ENCODE measurements at regions not wholly inside any gene's neighbourhood (a gene's known extent, or its start where the extent isn't known, plus 50 kb on each side); places are given as distances from the start of the nearest gene placed in this dataset.
A peak's percentile ranks its signal among the peaks of the same experiment; 100 is the strongest.

DNA sequence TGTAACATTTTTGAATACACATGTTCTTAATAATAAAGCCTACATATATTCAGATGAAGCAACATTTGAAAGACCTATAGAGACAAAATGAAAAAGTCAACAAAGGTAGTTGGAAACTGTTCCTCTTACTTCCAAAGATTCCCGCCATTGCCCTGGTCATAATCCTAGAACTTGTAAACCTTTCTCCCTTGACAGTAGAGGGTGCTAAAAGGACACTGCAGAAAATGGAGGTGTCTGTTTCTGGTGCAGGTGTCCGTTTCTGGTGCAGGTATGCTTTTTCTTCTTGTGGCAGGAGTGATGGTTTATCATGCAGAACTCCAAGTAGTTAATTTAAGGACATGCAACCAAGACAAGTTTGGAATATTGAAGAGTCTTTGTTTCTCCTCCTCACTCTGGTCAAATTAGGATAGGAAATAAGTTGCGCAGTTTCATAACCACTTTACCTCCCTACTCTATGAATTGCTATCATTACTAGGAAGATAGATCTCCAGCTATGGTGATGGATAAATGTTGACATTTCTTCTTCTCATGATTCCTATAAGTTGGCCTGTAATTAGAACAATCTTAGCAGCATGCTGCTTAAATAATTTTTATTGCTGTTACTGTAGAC, 56.0 kb upstream of the FAM174A start:
- peak in 1 of 2 donors; percentile 0 for DNase-seq

DNA sequence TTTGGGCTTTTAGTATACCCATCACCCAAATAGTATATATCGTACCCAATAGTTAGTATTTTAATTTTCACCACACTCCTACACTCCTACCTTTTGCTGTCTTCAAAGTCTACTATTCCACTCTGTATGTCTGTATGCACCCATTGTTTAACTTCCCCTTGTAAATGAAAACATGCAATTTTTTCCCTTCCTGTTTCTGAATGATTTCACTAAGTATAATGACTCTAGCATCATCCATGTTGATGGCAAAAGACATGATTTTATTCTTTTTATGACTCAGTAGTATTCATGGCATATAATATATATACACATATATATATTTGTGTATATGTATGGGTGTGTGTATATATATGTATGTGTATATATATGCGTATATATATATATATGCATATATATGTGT, 63.1 kb upstream of the FAM174A start:
- peak; percentile 23 to 77 for DNase-seq

DNA sequence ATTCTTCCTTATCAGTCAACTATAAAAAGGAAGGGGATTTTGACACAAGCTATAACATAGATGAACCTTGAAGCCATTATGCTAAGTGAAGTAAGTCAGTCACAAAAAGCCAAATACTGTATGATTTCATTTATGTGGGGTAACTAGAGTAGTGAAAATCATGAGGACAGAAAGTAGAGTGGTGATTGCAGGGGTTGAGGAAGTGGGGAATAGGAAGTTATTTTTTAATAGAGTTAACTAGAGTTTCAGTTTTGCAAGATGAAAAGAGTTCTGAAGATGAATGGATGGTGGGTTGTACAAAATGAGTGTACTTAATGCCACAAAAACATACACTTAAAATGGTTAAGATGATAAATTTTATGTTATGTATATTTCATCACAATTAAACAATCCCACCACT, 65.4 kb upstream of the FAM174A start:
- DNase-seq, result peak; percentile 61 to 85

DNA sequence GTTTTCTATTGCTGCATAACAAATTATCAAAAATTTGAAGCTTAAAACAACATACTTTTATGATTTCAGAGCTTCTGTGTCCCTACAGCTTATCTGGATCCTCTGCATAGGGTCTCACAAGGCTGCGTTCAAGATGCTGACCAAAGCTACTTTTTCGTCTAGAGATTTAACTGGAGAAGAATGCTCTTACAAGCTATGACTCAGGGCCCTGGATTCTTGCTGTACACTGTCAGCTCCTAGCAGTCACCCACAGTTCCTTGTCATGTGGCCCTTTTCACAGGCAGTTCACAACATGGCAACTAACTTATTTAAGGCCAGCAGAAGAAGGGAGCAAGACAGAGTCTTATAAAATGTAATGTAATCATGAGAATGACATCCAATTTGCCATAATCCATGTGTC, 70.8 kb upstream of the FAM174A start:
- peak; percentile 8 to 50 for DNase-seq

DNA sequence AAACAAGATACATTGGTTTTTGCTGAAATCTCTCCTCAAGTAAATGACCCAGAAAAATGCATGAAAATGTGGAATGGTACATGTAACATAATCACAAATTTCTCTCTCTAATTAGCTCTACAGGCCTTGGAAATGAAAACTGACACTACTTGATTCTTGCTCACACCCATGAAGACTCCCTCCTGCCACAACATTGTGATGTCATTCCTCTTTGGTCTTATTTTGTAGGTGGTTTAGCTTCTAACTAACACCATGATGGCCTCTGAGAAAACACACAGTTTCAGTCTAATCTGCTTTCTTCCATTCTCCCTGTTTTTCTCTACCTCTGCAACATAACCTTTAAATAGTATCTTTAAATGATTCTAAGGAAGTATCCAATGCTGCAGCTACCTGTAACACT, 78.6 kb upstream of the FAM174A start:
- DNase-seq, result no peak

DNA sequence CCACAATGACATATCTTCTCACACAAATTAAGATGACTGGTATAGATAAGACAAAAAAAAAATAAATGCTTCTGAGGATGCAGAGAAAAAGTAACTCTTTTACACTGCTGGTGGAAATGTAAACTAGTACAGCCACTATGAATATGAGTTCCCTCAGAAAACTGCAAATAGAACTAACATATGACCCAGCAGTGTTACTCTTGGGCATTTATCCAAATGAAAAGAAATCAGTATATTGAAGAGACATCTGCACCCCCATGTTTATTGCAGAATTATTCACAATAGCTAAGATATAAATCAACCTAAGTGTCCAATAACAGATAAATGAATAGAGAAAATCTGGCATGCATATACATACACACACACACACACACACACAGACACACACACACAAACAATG, 83.0 kb upstream of the FAM174A start:
- DNase-seq, result no peak

DNA sequence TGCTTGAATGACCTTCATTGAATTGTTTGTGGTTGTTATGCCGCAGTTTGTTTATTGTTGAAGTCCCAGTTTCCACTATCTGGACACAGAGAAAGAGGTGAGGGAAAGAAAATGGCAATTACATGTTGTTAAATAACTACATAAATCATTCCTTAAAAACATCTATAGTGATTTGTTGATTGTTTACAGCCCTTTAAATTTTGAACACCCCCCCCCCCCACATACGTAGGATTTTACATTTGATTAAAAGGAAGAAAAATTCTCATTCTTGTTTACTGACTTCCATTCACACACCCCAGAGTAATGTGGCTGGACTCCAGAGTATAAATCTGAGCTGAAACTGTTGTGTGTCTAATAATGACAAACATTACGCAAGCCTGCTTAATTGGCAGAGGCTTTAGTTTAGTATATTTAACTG, 87.1 kb upstream of the FAM174A start:
- DNase-seq, result no peak

DNA sequence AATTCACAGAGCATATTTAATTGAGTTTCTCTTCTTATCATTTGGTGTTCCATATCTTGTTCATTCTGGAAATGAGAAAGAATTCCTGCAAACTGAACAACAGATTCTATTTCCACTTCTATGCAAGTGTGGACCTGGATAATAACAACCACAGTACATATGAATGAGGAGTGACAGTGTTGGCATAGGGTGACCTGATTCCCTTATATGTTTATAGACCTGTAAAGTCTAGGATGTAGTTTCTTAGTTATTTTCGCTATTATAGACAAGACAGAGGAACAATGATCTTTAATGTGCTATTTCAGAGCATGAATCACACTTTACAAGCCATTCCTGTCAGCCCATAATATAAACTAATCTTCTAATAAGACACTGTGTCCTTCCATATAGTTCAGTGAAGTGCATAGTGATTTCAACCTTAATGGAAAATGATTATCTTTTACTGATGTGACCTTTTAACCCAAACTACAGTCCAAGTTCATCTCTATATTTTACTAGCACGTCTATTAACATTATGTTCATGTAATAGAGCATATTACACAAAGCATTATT, 88.2 kb upstream of the FAM174A start:
- no peak for DNase-seq

DNA sequence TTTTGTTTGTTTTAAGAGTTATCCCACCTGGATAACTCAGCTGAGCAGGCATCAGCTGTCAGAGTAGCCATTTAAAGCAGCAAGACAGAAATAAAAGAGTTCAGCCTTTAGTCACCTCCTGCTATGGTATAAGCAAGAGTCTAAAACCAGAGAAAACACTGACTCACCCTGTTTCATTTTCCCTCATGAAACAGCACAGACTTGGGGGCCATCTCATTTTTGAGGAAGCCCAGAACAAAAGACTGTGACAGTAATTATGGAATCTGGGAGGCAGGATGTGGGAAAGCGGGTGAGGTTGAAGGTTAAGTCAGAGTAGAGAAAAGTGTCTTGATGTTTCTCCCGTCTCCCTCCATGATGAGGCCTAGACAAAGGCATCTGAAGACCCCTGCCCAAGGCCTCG, 90.2 kb upstream of the FAM174A start:
- DNase-seq, result no peak

DNA sequence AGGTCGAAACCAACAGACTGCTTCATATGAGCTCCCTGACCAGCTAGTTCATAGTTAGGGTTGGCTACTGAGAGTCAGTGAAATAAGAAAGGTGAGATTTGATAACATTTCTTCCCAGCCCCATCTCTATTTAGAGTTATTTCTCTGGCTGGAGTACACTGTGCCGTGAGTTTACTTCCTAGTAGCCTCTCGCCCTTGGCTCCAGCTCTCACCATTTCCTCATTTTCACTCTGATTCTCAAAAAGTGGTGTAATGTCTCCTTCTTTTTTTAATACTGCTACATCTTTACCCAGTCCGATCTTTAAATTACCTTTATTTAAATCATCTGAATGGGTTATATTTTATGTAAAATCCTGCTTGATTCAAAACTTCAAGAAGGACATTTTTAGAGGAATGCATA, 100.4 kb upstream of the FAM174A start:
- peak; percentile 29 to 30 for DNase-seq

DNA sequence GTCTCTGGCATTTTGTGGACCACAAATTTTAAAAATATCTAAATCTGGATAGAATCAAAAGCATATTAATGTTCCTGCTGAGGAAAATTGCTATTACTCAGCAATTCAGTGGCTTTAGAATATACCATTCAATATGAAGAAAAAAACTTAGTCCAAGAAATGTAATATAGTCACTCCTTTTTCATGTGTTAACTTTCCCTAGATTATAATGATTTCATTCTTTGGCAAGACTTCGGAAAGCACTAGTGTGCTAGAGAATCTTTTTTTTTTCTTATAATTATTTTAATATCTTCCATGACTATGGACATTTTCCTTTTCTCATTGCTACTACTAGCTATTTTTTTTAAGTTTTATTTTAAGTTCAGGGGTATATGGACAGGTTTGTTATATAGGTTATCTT, 102.4 kb upstream of the FAM174A start:
- DNase-seq, result no peak

DNA sequence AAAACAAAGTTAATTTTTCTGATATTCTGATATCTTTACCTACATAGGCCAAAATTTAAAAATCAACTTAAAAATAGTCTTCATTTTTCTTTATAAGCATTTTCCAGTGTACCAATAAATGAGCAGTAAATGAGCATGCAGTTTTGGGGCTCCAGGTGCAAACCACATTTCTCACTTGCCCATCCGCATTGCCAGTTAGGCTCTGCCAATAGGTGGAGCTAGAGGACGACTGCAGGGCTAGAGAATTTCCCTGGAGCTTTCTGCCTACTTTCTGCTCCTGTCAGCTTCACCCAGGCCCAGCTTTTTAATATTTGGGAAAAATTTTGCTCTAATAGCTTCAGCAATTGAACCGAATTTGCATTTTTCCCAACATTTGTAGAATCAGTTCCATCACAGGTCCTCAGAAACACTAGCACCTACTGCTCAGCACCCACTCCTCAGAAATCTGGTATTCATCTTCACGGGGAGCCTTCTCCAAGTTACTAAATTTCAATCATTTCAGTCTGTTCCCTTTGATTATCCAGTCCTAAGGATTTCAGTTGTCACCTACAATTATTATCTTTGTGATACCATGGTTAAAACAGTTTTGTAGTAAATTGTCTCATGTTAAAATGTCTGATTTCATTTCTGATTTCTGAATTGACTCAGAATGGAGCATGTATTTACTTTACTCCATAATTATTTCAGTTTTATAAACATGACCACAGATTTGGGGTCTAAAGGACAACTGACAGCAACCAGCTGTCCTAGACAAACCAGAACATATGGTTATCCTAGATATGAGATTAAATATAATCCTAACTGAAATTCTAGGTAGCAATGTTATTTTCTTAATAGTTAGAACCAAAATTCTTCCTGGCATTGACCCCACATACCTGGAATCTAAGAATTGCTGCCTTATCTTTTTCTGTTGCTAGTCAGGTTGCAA, 104.6 kb upstream of the FAM174A start:
- DNase-seq, result peak; percentile 55 to 61

DNA sequence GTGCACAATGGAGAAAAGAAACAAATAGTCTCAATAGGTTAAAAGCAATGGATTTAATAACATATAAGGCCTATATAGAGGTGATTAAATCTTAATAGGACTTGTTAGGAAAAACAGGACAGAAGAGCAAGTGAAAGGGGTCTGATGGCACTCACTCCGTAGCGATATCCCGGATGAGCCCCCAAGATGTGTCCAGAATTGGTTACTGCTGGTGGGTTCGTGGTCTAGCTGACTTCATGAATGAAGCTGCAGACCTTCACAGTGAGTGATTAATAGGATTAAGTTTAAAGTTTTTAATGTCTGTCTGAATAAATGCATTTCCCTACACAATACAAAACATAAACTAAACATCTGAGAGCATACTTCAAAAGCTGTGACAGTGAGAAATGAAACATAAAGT, 110.4 kb upstream of the FAM174A start:
- DNase-seq, result no peak

DNA sequence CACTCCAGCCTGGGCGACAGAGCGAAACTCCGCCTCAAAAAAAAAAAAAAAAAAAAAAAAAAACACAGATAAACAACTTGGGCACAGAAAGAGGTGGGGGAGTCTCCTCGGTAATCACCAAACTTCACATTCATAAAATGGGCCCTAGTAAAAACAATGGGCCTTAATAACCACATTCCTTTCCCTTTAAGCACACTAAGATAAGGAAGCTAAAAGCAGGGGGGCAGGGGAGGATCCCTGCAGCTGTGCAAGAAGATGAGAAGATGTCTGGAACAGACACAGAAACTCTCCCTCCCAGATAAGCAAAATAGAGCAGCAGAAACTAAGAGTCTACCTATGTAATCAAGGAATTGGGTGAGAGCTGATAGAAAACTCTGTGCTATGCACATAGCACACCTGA, 111.2 kb upstream of the FAM174A start:
- DNase-seq, result no peak

DNA sequence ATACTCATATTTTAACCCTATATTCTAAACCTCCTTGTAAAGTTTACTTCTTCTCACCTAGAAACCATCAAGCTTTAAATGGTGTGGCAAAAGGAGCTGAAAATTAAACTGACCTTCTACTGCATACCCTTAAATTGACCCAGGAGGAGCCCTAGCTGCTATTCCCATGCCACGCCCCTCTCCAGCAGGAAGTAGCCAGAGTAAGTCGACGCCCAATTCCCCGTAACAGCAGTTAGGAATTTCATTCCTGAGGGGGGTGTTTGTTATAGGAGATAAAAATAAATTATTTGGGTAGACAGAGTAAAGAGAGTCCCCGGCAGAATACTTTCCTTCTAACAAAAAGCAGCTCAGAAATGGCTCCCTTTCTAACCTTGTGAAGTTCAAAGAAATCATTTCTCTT, 111.8 kb upstream of the FAM174A start:
- no peak for DNase-seq

DNA sequence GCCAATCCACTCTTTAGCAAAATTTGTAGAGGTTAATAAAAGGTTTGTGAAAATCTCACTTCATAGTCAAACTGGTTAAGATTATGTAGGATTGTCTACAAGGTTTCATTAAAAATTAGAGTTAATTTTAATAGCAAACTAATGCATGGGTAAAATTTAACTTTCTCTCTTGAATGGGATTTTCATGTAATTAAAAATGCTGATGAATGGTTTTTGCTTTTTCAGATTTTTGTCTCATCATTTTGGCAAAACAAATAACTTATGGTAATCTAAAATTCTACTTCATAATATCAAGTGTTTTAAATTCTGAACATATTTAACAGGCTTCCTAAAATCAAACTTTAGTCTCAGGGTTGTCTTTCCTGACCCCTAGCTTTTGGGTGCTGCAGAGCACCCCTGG, 113.8 kb upstream of the FAM174A start:
- no peak for DNase-seq

DNA sequence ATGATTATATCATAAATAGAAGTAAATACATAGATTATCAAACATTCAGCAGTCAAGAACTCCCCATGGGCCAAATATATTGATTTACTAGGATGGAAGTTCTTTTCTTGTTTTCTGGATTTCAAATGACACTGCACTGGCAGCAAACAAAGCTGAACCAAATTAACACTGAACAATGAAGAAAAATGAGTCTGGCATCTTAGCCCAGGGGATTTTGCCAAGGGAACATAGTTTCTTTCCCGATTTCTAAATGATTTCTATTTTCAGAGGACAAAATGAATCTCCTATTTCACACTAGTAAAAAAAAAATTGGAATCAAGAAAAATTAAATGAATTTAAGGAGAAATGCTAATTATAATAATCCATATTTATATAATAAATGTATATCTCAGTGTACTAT, 116.9 kb upstream of the FAM174A start:
- DNase-seq, result no peak

DNA sequence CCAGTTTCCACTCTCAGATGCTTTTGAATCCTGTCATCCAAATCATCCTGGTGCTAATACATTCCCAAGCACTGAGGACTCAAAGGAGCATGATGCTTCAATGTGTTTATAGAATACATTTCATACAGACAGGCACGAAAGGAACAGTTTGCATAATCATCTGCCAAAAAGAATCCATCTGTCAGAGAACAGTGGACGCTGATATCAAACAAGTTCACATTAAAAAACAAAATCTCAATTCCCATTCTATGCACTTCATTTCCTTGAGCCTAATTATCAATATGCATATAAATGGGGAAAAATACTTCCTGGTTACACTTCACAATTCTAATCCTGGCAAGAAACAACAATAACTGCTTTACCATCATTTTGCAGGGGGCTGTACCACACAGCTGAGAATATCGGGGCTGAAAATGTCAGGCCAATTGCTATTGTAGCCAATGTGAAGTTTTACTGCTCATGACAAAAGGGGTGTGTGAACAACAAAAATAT, 125.5 kb upstream of the FAM174A start:
- DNase-seq, result no peak

DNA sequence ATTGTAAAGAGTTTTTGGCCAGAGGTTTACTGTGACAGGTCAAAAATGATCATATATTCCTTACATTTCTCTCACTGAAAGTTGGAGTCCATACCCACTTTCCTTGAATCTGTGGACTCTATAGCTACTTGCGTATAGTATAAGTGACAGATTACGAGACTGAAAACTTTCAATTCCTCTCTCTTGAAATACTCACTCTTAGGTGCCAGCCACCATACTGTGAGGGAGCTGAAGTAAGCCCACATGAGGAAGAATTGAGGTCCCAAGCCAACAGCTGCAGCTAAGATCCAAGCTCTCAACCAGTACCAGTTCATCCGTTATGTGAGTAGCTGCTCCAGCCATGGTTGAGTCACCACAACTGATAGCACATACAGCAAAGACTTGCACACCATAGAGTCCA, 128.1 kb upstream of the FAM174A start:
- DNase-seq, result no peak

DNA sequence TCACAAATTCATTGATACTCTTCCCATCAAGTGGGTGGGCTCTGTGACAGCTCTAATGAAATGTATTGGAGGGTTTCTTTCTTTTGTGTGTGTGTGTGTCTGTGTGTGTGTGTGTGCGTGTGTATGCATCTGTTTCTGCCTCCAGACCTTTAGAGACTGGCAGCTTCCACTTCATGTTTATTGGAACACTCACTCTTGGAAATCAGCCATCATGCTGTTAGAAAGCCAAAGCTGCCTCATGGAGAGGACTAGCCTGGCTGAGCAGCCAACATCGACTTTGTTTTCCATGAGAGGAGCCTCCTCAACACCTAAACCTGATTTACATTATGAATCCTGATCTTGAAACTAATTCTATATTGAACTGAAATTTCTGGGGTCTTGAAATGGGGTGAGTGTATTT, 128.5 kb upstream of the FAM174A start:
- no peak for DNase-seq

DNA sequence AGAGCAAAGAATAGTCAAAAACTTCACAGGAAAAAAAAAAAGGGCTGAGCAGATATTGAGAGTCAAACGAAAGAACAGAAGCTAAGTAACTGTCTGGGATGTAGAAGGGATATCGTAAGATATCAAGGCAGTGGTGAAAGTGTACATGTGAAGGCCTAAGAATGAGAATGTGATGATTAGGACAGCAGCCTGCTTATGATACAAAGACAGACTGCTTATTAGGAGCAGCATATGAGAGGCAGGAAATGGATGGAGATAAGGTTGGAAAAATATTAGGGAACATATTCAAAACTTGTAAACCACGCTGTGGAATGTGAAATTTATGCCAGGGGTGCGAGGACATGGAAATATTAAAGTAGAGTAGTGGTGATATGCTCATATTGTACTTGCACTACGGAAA, 133.1 kb upstream of the FAM174A start:
- DNase-seq, result no peak

DNA sequence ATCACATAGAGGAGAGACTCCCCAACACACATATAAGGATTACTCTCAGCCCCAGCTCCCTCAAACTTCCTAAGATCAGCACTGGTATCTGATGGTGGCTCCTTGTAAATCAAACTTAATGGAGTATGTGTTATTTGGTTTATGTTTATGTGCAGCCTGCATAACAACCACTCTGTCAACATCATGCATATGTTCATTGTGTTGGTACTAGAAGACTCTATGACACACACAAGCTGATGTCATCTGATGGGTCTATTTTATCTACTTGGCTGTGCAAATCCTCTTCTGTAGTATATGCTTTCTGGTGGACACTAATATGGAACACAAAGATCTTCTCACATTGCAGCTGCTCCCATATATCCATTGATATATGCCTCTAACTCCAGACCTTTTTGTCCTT, 134.0 kb upstream of the FAM174A start:
- no peak for DNase-seq

DNA sequence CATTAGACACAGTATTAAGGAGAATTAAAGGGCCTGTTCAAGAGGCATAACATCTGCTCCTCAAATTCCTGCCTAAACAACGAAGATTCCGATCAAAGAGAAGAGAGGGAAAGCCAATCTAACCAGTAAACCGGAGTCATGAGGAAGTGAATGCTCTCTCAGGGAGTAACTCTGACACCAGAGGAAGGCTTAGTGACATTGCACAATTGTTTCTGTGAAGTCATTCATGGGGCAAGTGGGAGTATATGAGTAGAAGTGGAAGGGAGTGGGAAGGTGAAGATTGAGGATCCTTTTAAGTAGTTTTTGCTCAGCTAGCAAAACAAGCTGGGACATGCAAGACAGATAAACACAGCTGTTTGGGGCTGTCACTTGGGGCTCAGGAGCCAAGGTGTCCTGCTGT, 136.4 kb upstream of the FAM174A start:
- DNase-seq, result peak; percentile 57 to 61
